ENCODE measurements at regions not wholly inside any gene's neighbourhood (a gene's known extent, or its start where the extent isn't known, plus 50 kb on each side); places are given as distances from the start of the nearest gene placed in this dataset.
"Not testable (repeated sequence)": the region's sequence is repeated elsewhere in the genome, so short reads cannot be mapped to it uniquely, and the experiment has no call there.

GRCh38 chr3:102687851-102688555 lies 253.2 kb downstream of the ZPLD1 start:
- DNase-seq (ENCODE audit: low spot score), result no peak

GRCh38 chr3:102688556-102688930 lies 253.7 kb downstream of the ZPLD1 start:
- no peak for DNase-seq (ENCODE audit: low spot score)

- no peak for DNase-seq (ENCODE audit: low spot score)
These were observed 256.7 kb downstream of the ZPLD1 start for GRCh38 chr3:102691507-102691906.

- DNase-seq (ENCODE audit: low spot score), result no peak
These were observed 264.4 kb downstream of the ZPLD1 start for GRCh38 chr3:102699104-102699818.

- DNase-seq (ENCODE audit: low spot score), result no peak
These were observed 265.0 kb downstream of the ZPLD1 start for GRCh38 chr3:102699819-102700140.

- DNase-seq (ENCODE audit: low spot score), result no peak
These were observed 278.1 kb downstream of the ZPLD1 start for GRCh38 chr3:102712896-102713295.

GRCh38 chr3:102714567-102714966 lies 279.8 kb downstream of the ZPLD1 start:
- DNase-seq (ENCODE audit: low spot score), result no peak

- DNase-seq (ENCODE audit: low spot score), result no peak
These were observed 280.3 kb downstream of the ZPLD1 start for GRCh38 chr3:102715030-102715697.

GRCh38 chr3:102718651-102719050 lies 283.8 kb downstream of the ZPLD1 start:
- no peak for DNase-seq (ENCODE audit: low spot score)

- no peak for DNase-seq (ENCODE audit: low spot score)
These were observed 287.5 kb downstream of the ZPLD1 start for GRCh38 chr3:102722317-102722716.

GRCh38 chr3:102727340-102727739 lies 292.5 kb downstream of the ZPLD1 start:
- DNase-seq (ENCODE audit: low spot score), result no peak

- DNase-seq (ENCODE audit: low spot score), result not testable (repeated sequence)
These were observed 297.8 kb downstream of the ZPLD1 start for GRCh38 chr3:102732581-102732980.

GRCh38 chr3:102733791-102734563 lies 299.2 kb downstream of the ZPLD1 start:
- no peak for DNase-seq (ENCODE audit: low spot score)

GRCh38 chr3:102735311-102735710 lies 300.5 kb downstream of the ZPLD1 start:
- DNase-seq (ENCODE audit: low spot score), result no peak

GRCh38 chr3:102736288-102736974 lies 301.6 kb downstream of the ZPLD1 start:
- no peak for DNase-seq (ENCODE audit: low spot score)

GRCh38 chr3:102736975-102737304 lies 302.1 kb downstream of the ZPLD1 start:
- DNase-seq (ENCODE audit: low spot score), result no peak

GRCh38 chr3:102737353-102737752 lies 302.5 kb downstream of the ZPLD1 start:
- no peak for DNase-seq (ENCODE audit: low spot score)

- DNase-seq (ENCODE audit: low spot score), result no peak
These were observed 306.3 kb downstream of the ZPLD1 start for GRCh38 chr3:102741105-102741504.

- DNase-seq (ENCODE audit: low spot score), result no peak
These were observed 306.9 kb downstream of the ZPLD1 start for GRCh38 chr3:102741694-102742093.

GRCh38 chr3:102745881-102746280 lies 311.1 kb downstream of the ZPLD1 start:
- no peak for DNase-seq (ENCODE audit: low spot score)

- DNase-seq (ENCODE audit: low spot score), result no peak
These were observed 312.8 kb downstream of the ZPLD1 start for GRCh38 chr3:102747611-102748010.

GRCh38 chr3:102748646-102749045 lies 313.8 kb downstream of the ZPLD1 start:
- no peak for DNase-seq (ENCODE audit: low spot score)

Data from ecto neural progenitor cell (in vitro differentiated cells).